MCF 10A (cell line): ENCODE measurements at regions not wholly inside any gene's neighbourhood (a gene's known extent, or its start where the extent isn't known, plus 50 kb on each side); places are given as distances from the start of the nearest gene placed in this dataset.

Experiments
- BruUV-seq: library from RNA; stranded (reverse); fragments of 400-500 nt; replicated peaks from 2 replicates; lab custom pipeline; 2021; lab: Mats Ljungman, UMichigan
- CTCF ChIA-PET: fragments of 300-600 bp; sonication (Branson Sonifier 250); formaldehyde crosslinking; extraction: SDS; loops from one replicate; lab custom pipeline; 2021; ENCODE audit warnings: antibody characterized with exemption, inconsistent platforms; lab: Yijun Ruan, JAX
- POLR2A ChIA-PET: fragments of 300-600, 350-650 bp; sonication (Branson Sonifier 250); formaldehyde crosslinking; extraction: SDS; loops from one replicate; lab custom pipeline; 2020; ENCODE audit warnings: antibody characterized with exemption, inconsistent platforms; lab: Yijun Ruan, JAX
- DNase-seq: peaks from one replicate; pipeline ENCODE4 v3.0.0-alpha.2; 2018; ENCODE audit not compliant: unreplicated experiment
- H3K27ac Mint-ChIP-seq: one replicate; pipeline ENCODE4 v1.8.0; 2022; ENCODE audit warnings: mild to moderate bottlenecking, low read depth, mixed read lengths; ENCODE audit not compliant: unreplicated experiment
- H3K27me3 Mint-ChIP-seq: one replicate; pipeline ENCODE4 v1.8.0; 2022; ENCODE audit warnings: mixed read lengths; ENCODE audit not compliant: insufficient read depth, unreplicated experiment
- H3K36me3 Mint-ChIP-seq: one replicate; pipeline ENCODE4 v1.8.0; 2022; ENCODE audit warnings: mild to moderate bottlenecking, moderate library complexity, mixed read lengths; ENCODE audit not compliant: insufficient read depth, unreplicated experiment
- H3K4me1 Mint-ChIP-seq: one replicate; pipeline ENCODE4 v1.8.0; 2022; ENCODE audit warnings: mixed read lengths; ENCODE audit not compliant: insufficient read depth, unreplicated experiment
- H3K4me3 Mint-ChIP-seq: one replicate; pipeline ENCODE4 v1.8.0; 2022; ENCODE audit warnings: mild to moderate bottlenecking, moderate library complexity, mixed read lengths; ENCODE audit not compliant: unreplicated experiment
- H3K9me3 Mint-ChIP-seq: one replicate; pipeline ENCODE4 v1.8.0; 2022; ENCODE audit warnings: mixed read lengths; ENCODE audit not compliant: unreplicated experiment
- intact Hi-C: fragments of 100-400 bp; cut with micrococcal nuclease; formaldehyde crosslinking; loops from 2 replicates; pipeline ENCODE4 v1.14.1; 2022
- TF ChIP-seq, protein P1 (sequence below): fragments of 200-600 bp; IDR thresholded peaks from one replicate; pipeline ENCODE4 v1.8.0; 2022; ENCODE audit warnings: antibody characterized with exemption, mild to moderate bottlenecking; ENCODE audit not compliant: unreplicated experiment

- H3K36me3 Mint-ChIP-seq, result no peaks in the 10 kb centered on the region
- TF ChIP-seq, protein P1, sequence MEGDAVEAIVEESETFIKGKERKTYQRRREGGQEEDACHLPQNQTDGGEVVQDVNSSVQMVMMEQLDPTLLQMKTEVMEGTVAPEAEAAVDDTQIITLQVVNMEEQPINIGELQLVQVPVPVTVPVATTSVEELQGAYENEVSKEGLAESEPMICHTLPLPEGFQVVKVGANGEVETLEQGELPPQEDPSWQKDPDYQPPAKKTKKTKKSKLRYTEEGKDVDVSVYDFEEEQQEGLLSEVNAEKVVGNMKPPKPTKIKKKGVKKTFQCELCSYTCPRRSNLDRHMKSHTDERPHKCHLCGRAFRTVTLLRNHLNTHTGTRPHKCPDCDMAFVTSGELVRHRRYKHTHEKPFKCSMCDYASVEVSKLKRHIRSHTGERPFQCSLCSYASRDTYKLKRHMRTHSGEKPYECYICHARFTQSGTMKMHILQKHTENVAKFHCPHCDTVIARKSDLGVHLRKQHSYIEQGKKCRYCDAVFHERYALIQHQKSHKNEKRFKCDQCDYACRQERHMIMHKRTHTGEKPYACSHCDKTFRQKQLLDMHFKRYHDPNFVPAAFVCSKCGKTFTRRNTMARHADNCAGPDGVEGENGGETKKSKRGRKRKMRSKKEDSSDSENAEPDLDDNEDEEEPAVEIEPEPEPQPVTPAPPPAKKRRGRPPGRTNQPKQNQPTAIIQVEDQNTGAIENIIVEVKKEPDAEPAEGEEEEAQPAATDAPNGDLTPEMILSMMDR, result no peak
- CTCF ChIA-PET, result no interaction called here
- intact Hi-C loops, result no loop called here
- POLR2A ChIA-PET, result no interaction called here
- no peak for DNase-seq
- no peaks in the 10 kb centered on the region for H3K27me3 Mint-ChIP-seq
- no peak overlapping the region for H3K4me3 Mint-ChIP-seq
- H3K4me1 Mint-ChIP-seq, result no peaks in the 10 kb centered on the region
- H3K9me3 Mint-ChIP-seq, result no peaks in the 10 kb centered on the region
- no peak overlapping the region for H3K27ac Mint-ChIP-seq
- BruUV-seq, result no TSS peak
Measured at GRCh38 chr2:186108470-186108869, 369.9 kb downstream of the FSIP2 start.

GRCh38 chr2:186113284-186113683, 372.8 kb upstream of the ZC3H15 start:
- no peak overlapping the region for H3K4me3 Mint-ChIP-seq
- no peak overlapping the region for H3K27ac Mint-ChIP-seq
- ChIA-PET CTCF (interaction anchor here (0.6 to 0.7 kb wide), 2 partner anchors 381 to 705 kb away, joined by 3 to 4 read pairs; no protein-coding TSS in a partner anchor), POLR2A (no interaction called here)
- TF ChIP-seq, protein P1, result no peak
- H3K9me3 Mint-ChIP-seq, result no peaks in the 10 kb centered on the region
- BruUV-seq, result no TSS peak
- no peaks in the 10 kb centered on the region for H3K36me3 Mint-ChIP-seq
- DNase-seq, result no peak
- H3K4me1 Mint-ChIP-seq, result no peaks in the 10 kb centered on the region
- intact Hi-C loops, result no loop called here
- no peaks in the 10 kb centered on the region for H3K27me3 Mint-ChIP-seq

DNA sequence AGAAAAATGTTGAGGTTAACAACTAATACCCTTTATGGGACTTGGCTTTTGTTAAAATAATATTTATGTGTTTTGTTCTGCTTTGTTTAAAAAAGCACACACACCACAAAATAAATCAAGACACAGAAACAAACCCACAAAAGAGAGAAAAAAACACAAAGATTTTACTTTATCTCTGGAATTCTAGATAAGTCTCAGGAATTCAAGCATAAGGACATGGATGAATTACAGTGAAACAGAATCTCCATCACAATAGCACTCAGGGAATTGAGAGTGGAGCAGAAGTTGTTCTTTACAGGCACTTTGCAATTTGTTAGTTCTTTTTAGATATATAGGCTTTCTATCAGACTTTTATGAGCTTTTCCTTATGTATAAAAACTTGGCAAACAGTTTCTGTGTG, 360.9 kb upstream of the ZC3H15 start:
- Mint-ChIP-seq H3K27ac (no peak overlapping the region), H3K27me3 (no peaks in the 10 kb centered on the region), H3K4me1 (peaks cover 13% of the 10 kb centered on the region), H3K9me3 (no peaks in the 10 kb centered on the region), H3K4me3 (no peak overlapping the region), H3K36me3 (no peaks in the 10 kb centered on the region)
- BruUV-seq, result no TSS peak
- intact Hi-C loops, result no loop called here
- no peak for DNase-seq
- ChIA-PET POLR2A (no interaction called here), CTCF (no interaction called here)
- TF ChIP-seq, protein P1, result no peak

- Mint-ChIP-seq H3K27me3 (no peaks in the 10 kb centered on the region), H3K4me1 (peaks cover 18% of the 10 kb centered on the region), H3K27ac (no peak overlapping the region), H3K36me3 (no peaks in the 10 kb centered on the region), H3K9me3 (no peaks in the 10 kb centered on the region), H3K4me3 (no peak overlapping the region)
- DNase-seq, result no peak
- TF ChIP-seq, protein P1, result no peak
- POLR2A ChIA-PET, result no interaction called here
- CTCF ChIA-PET, result no interaction called here
- no TSS peak for BruUV-seq
- intact Hi-C loops, result no loop called here
Measured at GRCh38 chr2:186125625-186126024, 360.4 kb upstream of the ZC3H15 start.
